CD4-positive, alpha-beta memory T cell (primary cell): ENCODE measurements at regions not wholly inside any gene's neighbourhood (a gene's known extent, or its start where the extent isn't known, plus 50 kb on each side); places are given as distances from the start of the nearest gene placed in this dataset.

Experiments
- CTCF ChIA-PET: fragments of 350-600 bp; sonication (Branson Sonifier 250); formaldehyde crosslinking; loops from one replicate; lab custom pipeline; 2021; ENCODE audit warnings: inconsistent platforms; ENCODE audit not compliant: partially characterized antibody; lab: Charles Lee
- POLR2A ChIA-PET: fragments of 350-600 bp; sonication (Branson Sonifier 250); formaldehyde crosslinking; loops from one replicate; lab custom pipeline; 2021; ENCODE audit not compliant: partially characterized antibody; lab: Charles Lee
- DNase-seq, 5 donors: peaks; one replicate each; pipeline versions ENCODE4 v3.0.0 to v3.0.0-alpha.2; 2020 to 2022; ENCODE audit warnings: mixed read lengths in 1 of 5
- H3K27ac ChIP-seq: one replicate; pipeline ENCODE4 v1.7.0; 2013; ENCODE audit warnings: low read depth, low read length
- H3K27me3 ChIP-seq: 2 replicates; pipeline ENCODE4 v1.7.0; 2013; ENCODE audit warnings: mild to moderate bottlenecking, low read length, moderate library complexity; ENCODE audit not compliant: insufficient read depth
- H3K36me3 ChIP-seq: 2 replicates; pipeline ENCODE4 v1.7.0; 2013; ENCODE audit warnings: mild to moderate bottlenecking, low read length, moderate library complexity; ENCODE audit not compliant: insufficient read depth
- H3K4me1 ChIP-seq: 2 replicates; pipeline ENCODE4 v1.7.0; 2013; ENCODE audit warnings: mild to moderate bottlenecking, low read length, moderate library complexity; ENCODE audit not compliant: insufficient read depth
- H3K4me3 ChIP-seq, 2 donors: one replicate each; pipeline ENCODE4 v1.7.0; 2013; ENCODE audit warnings: low read length in 2 of 2, mild to moderate bottlenecking in 1 of 2
- H3K9me3 ChIP-seq, 2 donors: one replicate each; pipeline ENCODE4 v1.7.0; 2013; ENCODE audit warnings: low read length in 2 of 2, control low read depth in 1 of 2; ENCODE audit not compliant: control insufficient read depth in 1 of 2
- H3K27ac Mint-ChIP-seq, 7 donors: one replicate each; pipeline ENCODE4 v1.8.0; 2020 to 2021; ENCODE audit warnings: mixed read lengths in 7 of 7, mild to moderate bottlenecking in 6 of 7, inconsistent platforms in 3 of 7, moderate library complexity in 3 of 7
- H3K27me3 Mint-ChIP-seq, 2 donors: one replicate each; pipeline ENCODE4 v1.8.0; 2020 to 2021; ENCODE audit warnings: mixed read lengths in 2 of 2
- H3K36me3 Mint-ChIP-seq, 2 donors: one replicate each; pipeline ENCODE4 v1.8.0; 2020 to 2021; ENCODE audit warnings: mixed read lengths in 2 of 2, inconsistent platforms in 1 of 2, mild to moderate bottlenecking in 1 of 2
- H3K4me1 Mint-ChIP-seq, 4 donors: one replicate each; pipeline ENCODE4 v1.8.0; 2020 to 2021; ENCODE audit warnings: mixed read lengths in 4 of 4, mild to moderate bottlenecking in 1 of 4
- H3K4me3 Mint-ChIP-seq, 8 donors: one replicate each; pipeline ENCODE4 v1.8.0; 2020 to 2021; ENCODE audit warnings: mixed read lengths in 8 of 8, mild to moderate bottlenecking in 7 of 8, moderate library complexity in 6 of 8, inconsistent platforms in 3 of 8
- H3K9me3 Mint-ChIP-seq, 8 donors: one replicate each; pipeline ENCODE4 v1.8.0; 2020 to 2021; ENCODE audit warnings: mixed read lengths in 8 of 8, mild to moderate bottlenecking in 5 of 8, inconsistent platforms in 3 of 8, moderate library complexity in 1 of 8
- intact Hi-C: fragments of 100-400 bp; cut with micrococcal nuclease; formaldehyde crosslinking; loops from one replicate; pipeline ENCODE4 v1.15.1; 2023

DNA sequence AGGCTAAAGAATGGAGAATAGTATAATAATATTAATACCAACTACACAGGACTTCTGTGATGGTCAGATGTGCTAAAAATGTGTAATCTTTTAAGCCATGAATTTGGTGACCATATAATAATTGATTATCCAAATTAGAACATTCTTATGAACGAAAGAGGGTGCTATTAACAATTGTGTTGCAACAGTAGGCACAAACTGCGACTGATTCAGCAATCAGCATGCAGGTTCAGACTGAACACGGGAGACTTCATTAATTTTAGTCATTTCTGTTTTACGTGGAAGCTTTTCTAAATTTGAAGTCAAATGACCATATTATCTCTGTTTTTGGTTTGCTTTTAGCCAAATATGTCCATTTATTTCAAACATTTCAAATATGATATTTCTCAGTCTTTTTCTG lies 54.6 kb upstream of the CHST9 start:
- H3K4me1 Mint-ChIP-seq, result no peaks in the 10 kb centered on the region
- H3K27me3 ChIP-seq, result no peaks in the 10 kb centered on the region
- no peaks in the 10 kb centered on the region for H3K36me3 ChIP-seq
- no peak overlapping the region for H3K4me3 ChIP-seq
- H3K36me3 Mint-ChIP-seq, result no peaks in the 10 kb centered on the region
- peaks cover 0 to 8% (median 5%) of the 10 kb centered on the region in 8 donors for H3K9me3 Mint-ChIP-seq
- intact Hi-C loops, result no loop called here
- H3K4me1 ChIP-seq, result no peaks in the 10 kb centered on the region
- no peak overlapping the region for H3K4me3 Mint-ChIP-seq
- H3K27me3 Mint-ChIP-seq, result no peaks in the 10 kb centered on the region
- no peaks in the 10 kb centered on the region for H3K9me3 ChIP-seq
- ChIA-PET POLR2A (no interaction called here), CTCF (no interaction called here)
- no peak overlapping the region for H3K27ac ChIP-seq
- no peak for DNase-seq
- no peak overlapping the region for H3K27ac Mint-ChIP-seq

DNA sequence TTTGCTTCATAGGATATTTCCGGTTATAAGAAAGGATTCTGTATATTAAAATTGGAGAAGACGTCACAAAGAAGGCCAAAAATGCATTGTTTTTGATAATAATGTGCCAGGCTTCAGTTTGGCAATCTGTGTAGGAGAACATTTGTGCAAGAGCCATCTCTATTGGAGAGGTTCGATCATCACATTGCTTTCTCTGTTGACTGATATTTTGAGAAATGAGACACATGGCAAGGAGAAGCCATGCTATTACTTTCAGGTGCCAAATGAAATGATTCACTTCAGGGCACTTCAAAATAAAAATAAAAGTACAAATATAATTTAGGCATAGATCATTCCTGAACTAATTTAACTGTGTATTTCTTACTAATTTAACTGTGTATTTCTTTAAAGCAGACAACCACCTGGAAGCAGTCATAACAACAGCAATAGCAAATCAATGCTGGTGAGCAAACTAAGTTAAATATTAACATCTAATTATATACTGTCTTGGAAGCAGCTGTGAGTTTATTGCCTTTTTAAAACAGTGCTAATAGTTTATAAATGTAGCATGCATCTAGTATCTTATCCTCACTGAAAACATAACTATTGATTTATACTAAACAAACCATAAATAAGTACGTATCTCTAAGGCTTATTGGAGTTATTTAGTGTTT lies 50.2 kb upstream of the CHST9 start:
- H3K9me3 Mint-ChIP-seq, result peaks cover 2 to 14% (median 7%) of the 10 kb centered on the region in 8 donors
- intact Hi-C loops, result no loop called here
- Histone ChIP-seq H3K36me3 (no peaks in the 10 kb centered on the region), H3K27ac (no peak overlapping the region), H3K4me3 (no peak overlapping the region), H3K27me3 (no peaks in the 10 kb centered on the region), H3K4me1 (no peaks in the 10 kb centered on the region), H3K9me3 (no peaks in the 10 kb centered on the region)
- no peak overlapping the region for H3K4me3 Mint-ChIP-seq
- no peaks in the 10 kb centered on the region for H3K27me3 Mint-ChIP-seq
- ChIA-PET POLR2A (no interaction called here), CTCF (no interaction called here)
- H3K27ac Mint-ChIP-seq, result no peak overlapping the region
- DNase-seq, result no peak
- peaks cover 0 to 5% of the 10 kb centered on the region in 2 donors for H3K36me3 Mint-ChIP-seq
- H3K4me1 Mint-ChIP-seq, result no peaks in the 10 kb centered on the region
